ENCODE measurements at regions not wholly inside any gene's neighbourhood (a gene's known extent, or its start where the extent isn't known, plus 50 kb on each side); places are given as distances from the start of the nearest gene placed in this dataset.

- Histone ChIP-seq H3K9me3 (ENCODE audit: low read length) (no peaks in the 10 kb centered on the region), H3K36me3 (ENCODE audit: insufficient read depth, low read length) (no peaks in the 10 kb centered on the region), H4K20me1 (ENCODE audit: insufficient read depth, low read length) (no peaks in the 10 kb centered on the region), H3F3A (ENCODE audit: insufficient read depth, low read length) (no peaks in the 10 kb centered on the region), H3K79me2 (ENCODE audit: insufficient read depth, low read length) (no peaks in the 10 kb centered on the region), H3K27ac (ENCODE audit: low read depth, low read length, poor library complexity, severe bottlenecking) (no peak overlapping the region), H3K4me3 (ENCODE audit: low read depth, low read length, poor library complexity, severe bottlenecking) (no peak overlapping the region), H2AFZ (ENCODE audit: low read length) (no peak overlapping the region), H3K4me2 (ENCODE audit: low read length) (no peak overlapping the region), H3K9me2 (ENCODE audit: low read depth, low read length) (no peaks in the 10 kb centered on the region), H3K4me1 (ENCODE audit: insufficient read depth, low read length, severe bottlenecking) (no peaks in the 10 kb centered on the region), H3K27me3 (ENCODE audit: insufficient read depth, low read length) (no peaks in the 10 kb centered on the region), H3K9ac (ENCODE audit: low read length) (no peak overlapping the region)
- TF ChIP-seq CTCF (IDR thresholded peaks at IDR 0.05; ENCODE audit: low read length) (no peak), EZH2 (IDR thresholded peaks at IDR 0.05; ENCODE audit: borderline replicate concordance, low read length) (no peak)
These were observed 1228.3 kb upstream of the WWC1 start for GRCh38 chr5:167063116-167063515.

- H3K9me2 ChIP-seq (ENCODE audit: low read depth, low read length) = no peaks in the 10 kb centered on the region
- H3F3A ChIP-seq (ENCODE audit: insufficient read depth, low read length) = no peaks in the 10 kb centered on the region
- no peak overlapping the region for H3K27ac ChIP-seq (ENCODE audit: low read depth, low read length, poor library complexity, severe bottlenecking)
- H3K79me2 ChIP-seq (ENCODE audit: insufficient read depth, low read length) = no peaks in the 10 kb centered on the region
- H3K9me3 ChIP-seq (ENCODE audit: low read length) = no peaks in the 10 kb centered on the region
- no peaks in the 10 kb centered on the region for H4K20me1 ChIP-seq (ENCODE audit: insufficient read depth, low read length)
- H3K4me3 ChIP-seq (ENCODE audit: low read depth, low read length, poor library complexity, severe bottlenecking) = no peak overlapping the region
- H3K27me3 ChIP-seq (ENCODE audit: insufficient read depth, low read length) = no peaks in the 10 kb centered on the region
- no peaks in the 10 kb centered on the region for H3K4me1 ChIP-seq (ENCODE audit: insufficient read depth, low read length, severe bottlenecking)
- no peak overlapping the region for H2AFZ ChIP-seq (ENCODE audit: low read length)
- no peaks in the 10 kb centered on the region for H3K36me3 ChIP-seq (ENCODE audit: insufficient read depth, low read length)
- TF ChIP-seq EZH2 (IDR thresholded peaks at IDR 0.05; ENCODE audit: borderline replicate concordance, low read length) (no peak), CTCF (IDR thresholded peaks at IDR 0.05; ENCODE audit: low read length) (no peak)
- H3K4me2 ChIP-seq (ENCODE audit: low read length) = no peak overlapping the region
- no peak overlapping the region for H3K9ac ChIP-seq (ENCODE audit: low read length)
These were observed 1227.7 kb upstream of the WWC1 start for GRCh38 chr5:167063788-167064187.

GRCh38 chr5:167064198-167064776, 1227.2 kb upstream of the WWC1 start:
- H3K4me2 ChIP-seq (ENCODE audit: low read length) = no peak overlapping the region
- TF ChIP-seq CTCF (IDR thresholded peaks at IDR 0.05; ENCODE audit: low read length) (no peak), EZH2 (IDR thresholded peaks at IDR 0.05; ENCODE audit: borderline replicate concordance, low read length) (no peak)
- no peaks in the 10 kb centered on the region for H3K9me2 ChIP-seq (ENCODE audit: low read depth, low read length)
- H3K27ac ChIP-seq (ENCODE audit: low read depth, low read length, poor library complexity, severe bottlenecking) = no peak overlapping the region
- H2AFZ ChIP-seq (ENCODE audit: low read length) = no peak overlapping the region
- no peak overlapping the region for H3K9ac ChIP-seq (ENCODE audit: low read length)
- H3K36me3 ChIP-seq (ENCODE audit: insufficient read depth, low read length) = no peaks in the 10 kb centered on the region
- no peaks in the 10 kb centered on the region for H3K4me1 ChIP-seq (ENCODE audit: insufficient read depth, low read length, severe bottlenecking)
- no peak overlapping the region for H3K4me3 ChIP-seq (ENCODE audit: low read depth, low read length, poor library complexity, severe bottlenecking)
- H3K79me2 ChIP-seq (ENCODE audit: insufficient read depth, low read length) = no peaks in the 10 kb centered on the region
- no peaks in the 10 kb centered on the region for H4K20me1 ChIP-seq (ENCODE audit: insufficient read depth, low read length)
- no peaks in the 10 kb centered on the region for H3K27me3 ChIP-seq (ENCODE audit: insufficient read depth, low read length)
- no peaks in the 10 kb centered on the region for H3F3A ChIP-seq (ENCODE audit: insufficient read depth, low read length)
- H3K9me3 ChIP-seq (ENCODE audit: low read length) = no peaks in the 10 kb centered on the region
